ENCODE measurements at regions not wholly inside any gene's neighbourhood (a gene's known extent, or its start where the extent isn't known, plus 50 kb on each side); places are given as distances from the start of the nearest gene placed in this dataset.
A peak's percentile ranks its signal among the peaks of the same experiment; 100 is the strongest.

- H3K27me3 ChIP-seq (ENCODE audit: insufficient read depth, low read length, poor library complexity, severe bottlenecking) = no peaks in the 10 kb centered on the region
- CTCF ChIA-PET = no interaction called here
- no peaks in the 10 kb centered on the region for H3K4me1 ChIP-seq (ENCODE audit: insufficient read depth, low read length)
- H3K9me3 Mint-ChIP-seq = peaks cover 0 to 2% (median 0%) of the 10 kb centered on the region in 5 donors
- DNase-seq = no peak
- no peaks in the 10 kb centered on the region for H3K36me3 Mint-ChIP-seq
- H3K27me3 Mint-ChIP-seq = peaks cover 17 to 21% of the 10 kb centered on the region in 2 donors
- POLR2A ChIA-PET = no interaction called here
- peak overlapping the region in 1 of 8 donors; percentile 14 for H3K27ac Mint-ChIP-seq
- H3K36me3 ChIP-seq (ENCODE audit: insufficient read depth, low read length) = no peaks in the 10 kb centered on the region
- no peak overlapping the region for H3K4me3 Mint-ChIP-seq
- no peaks in the 10 kb centered on the region for H3K9me3 ChIP-seq (ENCODE audit: low read length)
- no peak overlapping the region for H3K27ac ChIP-seq (ENCODE audit: low read depth, low read length)
- no peak overlapping the region for H3K4me3 ChIP-seq (ENCODE audit: low read length)
- H3K4me1 Mint-ChIP-seq = peaks cover 0 to 9% (median 0%) of the 10 kb centered on the region in 3 donors
Measured at GRCh38 chr2:74762789-74763188, 71.1 kb upstream of the HK2 start.

GRCh38 chr2:74763962-74764428, 69.9 kb upstream of the HK2 start:
- Mint-ChIP-seq H3K36me3 (no peaks in the 10 kb centered on the region), H3K27me3 (peaks cover 17 to 26% of the 10 kb centered on the region in 2 donors), H3K4me3 (no peak overlapping the region), H3K4me1 (peaks cover 0 to 9% (median 0%) of the 10 kb centered on the region in 3 donors), H3K27ac (no peak overlapping the region), H3K9me3 (no peaks in the 10 kb centered on the region)
- no peak for DNase-seq
- CTCF ChIA-PET = interaction anchor here (1.2 kb wide), 1 partner anchor 14 kb away, joined by 3 read pairs; no protein-coding TSS in a partner anchor
- H3K27ac ChIP-seq (ENCODE audit: low read depth, low read length) = no peak overlapping the region
- no peak overlapping the region for H3K4me3 ChIP-seq (ENCODE audit: low read length)
- POLR2A ChIA-PET = no interaction called here
- no peaks in the 10 kb centered on the region for H3K9me3 ChIP-seq (ENCODE audit: low read length)
- H3K4me1 ChIP-seq (ENCODE audit: insufficient read depth, low read length) = no peaks in the 10 kb centered on the region
- no peaks in the 10 kb centered on the region for H3K36me3 ChIP-seq (ENCODE audit: insufficient read depth, low read length)
- H3K27me3 ChIP-seq (ENCODE audit: insufficient read depth, low read length, poor library complexity, severe bottlenecking) = no peaks in the 10 kb centered on the region

GRCh38 chr2:74764429-74765272, 69.3 kb upstream of the HK2 start:
- ChIA-PET CTCF (interaction anchor here (1.2 kb wide), 1 partner anchor 15 kb away, joined by 3 read pairs; no protein-coding TSS in a partner anchor), POLR2A (no interaction called here)
- Histone ChIP-seq H3K27ac (ENCODE audit: low read depth, low read length) (no peak overlapping the region), H3K9me3 (ENCODE audit: low read length) (no peaks in the 10 kb centered on the region), H3K4me3 (ENCODE audit: low read length) (no peak overlapping the region), H3K4me1 (ENCODE audit: insufficient read depth, low read length) (no peaks in the 10 kb centered on the region), H3K27me3 (ENCODE audit: insufficient read depth, low read length, poor library complexity, severe bottlenecking) (no peaks in the 10 kb centered on the region), H3K36me3 (ENCODE audit: insufficient read depth, low read length) (no peaks in the 10 kb centered on the region)
- peaks cover 21 to 29% of the 10 kb centered on the region in 2 donors for H3K27me3 Mint-ChIP-seq
- no peak overlapping the region for H3K4me3 Mint-ChIP-seq
- no peak for DNase-seq
- H3K27ac Mint-ChIP-seq = no peak overlapping the region
- H3K36me3 Mint-ChIP-seq = no peaks in the 10 kb centered on the region
- peaks cover 0 to 9% (median 0%) of the 10 kb centered on the region in 3 donors for H3K4me1 Mint-ChIP-seq
- H3K9me3 Mint-ChIP-seq = no peaks in the 10 kb centered on the region

GRCh38 chr2:74766780-74767179, 67.1 kb upstream of the HK2 start:
- Mint-ChIP-seq H3K4me1 (peaks cover 0 to 9% (median 0%) of the 10 kb centered on the region in 3 donors), H3K27ac (no peak overlapping the region), H3K36me3 (no peaks in the 10 kb centered on the region), H3K27me3 (peaks cover 19 to 21% of the 10 kb centered on the region in 2 donors), H3K9me3 (no peaks in the 10 kb centered on the region), H3K4me3 (no peak overlapping the region)
- Histone ChIP-seq H3K27me3 (ENCODE audit: insufficient read depth, low read length, poor library complexity, severe bottlenecking) (no peaks in the 10 kb centered on the region), H3K4me3 (ENCODE audit: low read length) (no peak overlapping the region), H3K9me3 (ENCODE audit: low read length) (no peaks in the 10 kb centered on the region), H3K36me3 (ENCODE audit: insufficient read depth, low read length) (no peaks in the 10 kb centered on the region), H3K4me1 (ENCODE audit: insufficient read depth, low read length) (no peaks in the 10 kb centered on the region), H3K27ac (ENCODE audit: low read depth, low read length) (no peak overlapping the region)
- DNase-seq = no peak
- CTCF ChIA-PET = no interaction called here
- POLR2A ChIA-PET = no interaction called here

- no peak for DNase-seq
- POLR2A ChIA-PET = no interaction called here
- H3K27me3 ChIP-seq (ENCODE audit: insufficient read depth, low read length, poor library complexity, severe bottlenecking) = no peaks in the 10 kb centered on the region
- no peak overlapping the region for H3K4me3 ChIP-seq (ENCODE audit: low read length)
- peaks cover 0 to 9% (median 0%) of the 10 kb centered on the region in 3 donors for H3K4me1 Mint-ChIP-seq
- peaks cover 17% of the 10 kb centered on the region in 2 donors for H3K27me3 Mint-ChIP-seq
- H3K9me3 ChIP-seq (ENCODE audit: low read length) = no peaks in the 10 kb centered on the region
- H3K36me3 ChIP-seq (ENCODE audit: insufficient read depth, low read length) = no peaks in the 10 kb centered on the region
- H3K4me1 ChIP-seq (ENCODE audit: insufficient read depth, low read length) = no peaks in the 10 kb centered on the region
- H3K27ac ChIP-seq (ENCODE audit: low read depth, low read length) = no peak overlapping the region
- no peaks in the 10 kb centered on the region for H3K9me3 Mint-ChIP-seq
- H3K4me3 Mint-ChIP-seq = no peak overlapping the region
- H3K36me3 Mint-ChIP-seq = no peaks in the 10 kb centered on the region
- H3K27ac Mint-ChIP-seq = no peak overlapping the region
- CTCF ChIA-PET = interaction anchor here (1.7 kb wide), 1 partner anchor 69 kb away, joined by 4 read pairs; no protein-coding TSS in a partner anchor
Measured at GRCh38 chr2:74767618-74768017, 66.3 kb upstream of the HK2 start.

- Histone ChIP-seq H3K9me3 (ENCODE audit: low read length) (no peaks in the 10 kb centered on the region), H3K27ac (ENCODE audit: low read depth, low read length) (no peak overlapping the region), H3K4me3 (ENCODE audit: low read length) (no peak overlapping the region), H3K36me3 (ENCODE audit: insufficient read depth, low read length) (no peaks in the 10 kb centered on the region), H3K4me1 (ENCODE audit: insufficient read depth, low read length) (no peaks in the 10 kb centered on the region), H3K27me3 (ENCODE audit: insufficient read depth, low read length, poor library complexity, severe bottlenecking) (no peaks in the 10 kb centered on the region)
- H3K27me3 Mint-ChIP-seq = peaks cover 14 to 16% of the 10 kb centered on the region in 2 donors
- peak overlapping the region in 1 of 8 donors; percentile 32 for H3K27ac Mint-ChIP-seq
- H3K4me3 Mint-ChIP-seq = no peak overlapping the region
- no peak for DNase-seq
- H3K9me3 Mint-ChIP-seq = no peaks in the 10 kb centered on the region
- CTCF ChIA-PET = interaction anchor here (1.7 kb wide), 1 partner anchor 69 kb away, joined by 4 read pairs; no protein-coding TSS in a partner anchor
- POLR2A ChIA-PET = no interaction called here
- peaks cover 0 to 9% (median 0%) of the 10 kb centered on the region in 3 donors for H3K4me1 Mint-ChIP-seq
- H3K36me3 Mint-ChIP-seq = no peaks in the 10 kb centered on the region
Measured at GRCh38 chr2:74768401-74768914, 65.5 kb upstream of the HK2 start.

GRCh38 chr2:74772046-74772445, 61.9 kb upstream of the HK2 start:
- H3K4me1 Mint-ChIP-seq = peaks cover under 1 to 2% (median 2%) of the 10 kb centered on the region in 3 donors
- Histone ChIP-seq H3K9me3 (ENCODE audit: low read length) (no peaks in the 10 kb centered on the region), H3K27ac (ENCODE audit: low read depth, low read length) (no peak overlapping the region), H3K36me3 (ENCODE audit: insufficient read depth, low read length) (no peaks in the 10 kb centered on the region), H3K27me3 (ENCODE audit: insufficient read depth, low read length, poor library complexity, severe bottlenecking) (no peaks in the 10 kb centered on the region), H3K4me3 (ENCODE audit: low read length) (no peak overlapping the region), H3K4me1 (ENCODE audit: insufficient read depth, low read length) (no peaks in the 10 kb centered on the region)
- H3K27ac Mint-ChIP-seq = no peak overlapping the region
- peaks cover 0 to 1% (median 0%) of the 10 kb centered on the region in 5 donors for H3K9me3 Mint-ChIP-seq
- peaks cover 7 to 8% of the 10 kb centered on the region in 2 donors for H3K27me3 Mint-ChIP-seq
- no peak overlapping the region for H3K4me3 Mint-ChIP-seq
- POLR2A ChIA-PET = no interaction called here
- CTCF ChIA-PET = no interaction called here
- H3K36me3 Mint-ChIP-seq = no peaks in the 10 kb centered on the region
- DNase-seq = no peak

- Mint-ChIP-seq H3K4me1 (peaks cover 13 to 14% (median 13%) of the 10 kb centered on the region in 3 donors), H3K9me3 (peaks cover 0 to 1% (median 0%) of the 10 kb centered on the region in 5 donors), H3K27me3 (no peaks in the 10 kb centered on the region), H3K27ac (peak overlapping the region in 6 of 8 donors; percentile 32 to 86 (median 66)), H3K36me3 (no peaks in the 10 kb centered on the region), H3K4me3 (no peak overlapping the region)
- DNase-seq = no peak
- no peaks in the 10 kb centered on the region for H3K27me3 ChIP-seq (ENCODE audit: insufficient read depth, low read length, poor library complexity, severe bottlenecking)
- ChIA-PET POLR2A (no interaction called here), CTCF (no interaction called here)
- no peaks in the 10 kb centered on the region for H3K9me3 ChIP-seq (ENCODE audit: low read length)
- H3K4me3 ChIP-seq (ENCODE audit: low read length) = no peak overlapping the region
- no peaks in the 10 kb centered on the region for H3K36me3 ChIP-seq (ENCODE audit: insufficient read depth, low read length)
- H3K4me1 ChIP-seq (ENCODE audit: insufficient read depth, low read length) = no peaks in the 10 kb centered on the region
- no peak overlapping the region for H3K27ac ChIP-seq (ENCODE audit: low read depth, low read length)
Measured at GRCh38 chr2:74777161-74777900, 56.6 kb upstream of the HK2 start.

Measured in CD8-positive, alpha-beta memory T cell (primary cell).